Activated CD8-positive, alpha-beta T cell treated with anti-CD3 and anti-CD28 coated beads for 36 hours (primary cell): ENCODE measurements at regions not wholly inside any gene's neighbourhood (a gene's known extent, or its start where the extent isn't known, plus 50 kb on each side); places are given as distances from the start of the nearest gene placed in this dataset.

Experiments
- ATAC-seq: fragments of 200-7000 bp; cut with Tn5 transposase; one replicate; pipeline ENCODE4 v1.10.0; 2021; ENCODE audit warnings: mild to moderate bottlenecking, moderate library complexity
- CTCF ChIA-PET: fragments of 350-600 bp; sonication (Branson Sonifier 250); formaldehyde crosslinking; loops from one replicate; lab custom pipeline; 2021; ENCODE audit warnings: antibody characterized with exemption; lab: Charles Lee
- POLR2A ChIA-PET: fragments of 350-600 bp; sonication (Branson Sonifier 250); formaldehyde crosslinking; loops from one replicate; lab custom pipeline; 2021; ENCODE audit warnings: antibody characterized with exemption; lab: Charles Lee
- DNase-seq: peaks from one replicate; pipeline ENCODE4 v3.0.0-alpha.2; 2020
- H3K27ac Mint-ChIP-seq: one replicate; pipeline ENCODE4 v1.8.0; 2021; ENCODE audit warnings: mild to moderate bottlenecking, mixed read lengths
- H3K27me3 Mint-ChIP-seq: one replicate; pipeline ENCODE4 v1.8.0; 2021; ENCODE audit warnings: mixed read lengths
- H3K36me3 Mint-ChIP-seq: one replicate; pipeline ENCODE4 v1.8.0; 2021; ENCODE audit warnings: low read depth, mixed read lengths
- H3K4me1 Mint-ChIP-seq: one replicate; pipeline ENCODE4 v1.8.0; 2021; ENCODE audit warnings: low read depth, mixed read lengths
- H3K4me3 Mint-ChIP-seq: one replicate; pipeline ENCODE4 v1.8.0; 2021; ENCODE audit warnings: mild to moderate bottlenecking, moderate library complexity, mixed read lengths
- H3K9me3 Mint-ChIP-seq: one replicate; pipeline ENCODE4 v1.8.0; 2021; ENCODE audit warnings: mixed read lengths
- intact Hi-C: fragments of 100-400 bp; cut with micrococcal nuclease; formaldehyde crosslinking; loops from one replicate; pipeline ENCODE4 v1.10.0; 2022
- TF ChIP-seq, protein P1 (sequence below): fragments of 200-600 bp; IDR thresholded peaks from one replicate; pipeline ENCODE4 v1.8.0; 2022; ENCODE audit warnings: antibody characterized with exemption, mild to moderate bottlenecking

DNA sequence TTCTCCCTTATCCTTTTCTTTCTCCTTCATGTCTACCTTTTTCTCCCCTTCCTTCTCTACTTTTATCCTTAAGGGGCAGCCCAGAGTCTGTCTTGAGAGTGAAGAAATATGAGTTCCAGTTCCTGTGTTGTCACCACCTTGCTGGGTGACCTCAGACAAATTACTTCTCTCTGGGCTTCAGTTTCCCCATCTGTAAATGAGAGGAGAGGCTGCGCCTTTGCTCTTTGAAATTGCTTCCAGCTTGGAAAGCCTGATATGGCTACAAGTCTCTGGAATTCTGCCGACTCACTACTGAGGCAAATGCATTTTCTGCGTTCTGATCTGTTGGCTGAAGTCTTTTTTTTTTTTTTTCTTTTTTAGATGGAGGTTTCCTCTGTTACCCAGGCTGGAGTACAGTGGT lies 119.2 kb downstream of the SYF2 start:
- intact Hi-C loops = no loop called here
- Mint-ChIP-seq H3K36me3 (peaks cover 9% of the 10 kb centered on the region), H3K27me3 (peaks cover 1% of the 10 kb centered on the region), H3K9me3 (peaks cover 19% of the 10 kb centered on the region), H3K4me3 (no peak overlapping the region), H3K4me1 (peaks cover 24% of the 10 kb centered on the region), H3K27ac (no peak overlapping the region)
- POLR2A ChIA-PET = no interaction called here
- CTCF ChIA-PET = interaction anchor here (1.5 kb wide), 1 partner anchor 11 kb away, joined by 6 read pairs; no protein-coding TSS in a partner anchor
- DNase-seq (no peak), ATAC-seq (no peak)
- TF ChIP-seq, protein P1, sequence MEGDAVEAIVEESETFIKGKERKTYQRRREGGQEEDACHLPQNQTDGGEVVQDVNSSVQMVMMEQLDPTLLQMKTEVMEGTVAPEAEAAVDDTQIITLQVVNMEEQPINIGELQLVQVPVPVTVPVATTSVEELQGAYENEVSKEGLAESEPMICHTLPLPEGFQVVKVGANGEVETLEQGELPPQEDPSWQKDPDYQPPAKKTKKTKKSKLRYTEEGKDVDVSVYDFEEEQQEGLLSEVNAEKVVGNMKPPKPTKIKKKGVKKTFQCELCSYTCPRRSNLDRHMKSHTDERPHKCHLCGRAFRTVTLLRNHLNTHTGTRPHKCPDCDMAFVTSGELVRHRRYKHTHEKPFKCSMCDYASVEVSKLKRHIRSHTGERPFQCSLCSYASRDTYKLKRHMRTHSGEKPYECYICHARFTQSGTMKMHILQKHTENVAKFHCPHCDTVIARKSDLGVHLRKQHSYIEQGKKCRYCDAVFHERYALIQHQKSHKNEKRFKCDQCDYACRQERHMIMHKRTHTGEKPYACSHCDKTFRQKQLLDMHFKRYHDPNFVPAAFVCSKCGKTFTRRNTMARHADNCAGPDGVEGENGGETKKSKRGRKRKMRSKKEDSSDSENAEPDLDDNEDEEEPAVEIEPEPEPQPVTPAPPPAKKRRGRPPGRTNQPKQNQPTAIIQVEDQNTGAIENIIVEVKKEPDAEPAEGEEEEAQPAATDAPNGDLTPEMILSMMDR = no peak

DNA sequence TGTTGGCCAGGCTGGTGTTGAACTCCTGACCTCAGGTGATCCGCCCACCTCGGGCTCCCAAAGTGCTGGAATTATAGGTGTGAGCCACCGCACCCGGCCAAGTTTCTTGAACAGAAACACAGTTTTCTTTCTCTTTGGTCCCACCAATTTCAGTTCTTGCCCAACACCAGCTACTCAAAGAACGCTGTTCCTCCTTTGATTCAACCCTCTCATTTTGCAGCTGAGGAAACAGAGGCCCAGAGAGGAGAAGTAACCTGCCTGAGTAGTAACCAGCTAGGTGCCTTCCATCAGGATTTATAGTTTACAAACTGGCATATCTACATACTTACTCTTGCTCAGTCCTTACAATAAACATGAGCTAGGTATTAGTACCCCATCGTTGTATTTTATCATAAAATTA lies 119.9 kb downstream of the SYF2 start:
- POLR2A ChIA-PET = interaction anchor here (1.1 kb wide), 1 partner anchor 13 kb away, joined by 3 read pairs; no protein-coding TSS in a partner anchor
- no peak for DNase-seq
- Mint-ChIP-seq H3K4me1 (peaks cover 19% of the 10 kb centered on the region), H3K36me3 (peaks cover 9% of the 10 kb centered on the region), H3K4me3 (no peak overlapping the region), H3K27ac (no peak overlapping the region), H3K27me3 (peaks cover 1% of the 10 kb centered on the region), H3K9me3 (peaks cover 19% of the 10 kb centered on the region)
- CTCF ChIA-PET = interaction anchor here (0.9 to 1.5 kb wide), 2 partner anchors 10 to 180 kb away, joined by 3 to 6 read pairs; no protein-coding TSS in a partner anchor
- intact Hi-C loops = no loop called here
- no peak for ATAC-seq
- TF ChIP-seq, protein P1 = no peak

DNA sequence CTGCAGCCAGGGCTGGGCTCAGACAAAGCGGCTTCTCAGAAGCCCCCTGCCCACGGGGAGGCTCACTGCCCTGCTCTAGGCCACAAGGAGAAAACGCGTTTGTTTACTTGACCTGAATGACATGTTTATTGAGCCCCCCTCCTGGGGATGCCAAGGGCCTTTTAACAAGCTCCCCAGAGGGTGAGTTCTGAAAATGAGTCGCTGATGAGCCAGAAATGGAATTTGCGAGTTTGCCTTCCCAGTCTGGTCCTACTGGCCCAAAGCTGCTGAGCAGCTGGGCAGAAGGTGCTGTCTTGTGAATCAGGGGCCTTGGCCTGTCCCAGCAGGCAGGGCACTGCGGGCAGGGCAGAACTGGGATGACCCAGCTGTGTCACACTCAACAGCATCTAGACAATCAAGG lies 120.6 kb downstream of the SYF2 start:
- ATAC-seq = no peak
- CTCF ChIA-PET = interaction anchor here (0.9 to 1.5 kb wide), 2 partner anchors 10 to 179 kb away, joined by 3 to 6 read pairs; no protein-coding TSS in a partner anchor

DNA sequence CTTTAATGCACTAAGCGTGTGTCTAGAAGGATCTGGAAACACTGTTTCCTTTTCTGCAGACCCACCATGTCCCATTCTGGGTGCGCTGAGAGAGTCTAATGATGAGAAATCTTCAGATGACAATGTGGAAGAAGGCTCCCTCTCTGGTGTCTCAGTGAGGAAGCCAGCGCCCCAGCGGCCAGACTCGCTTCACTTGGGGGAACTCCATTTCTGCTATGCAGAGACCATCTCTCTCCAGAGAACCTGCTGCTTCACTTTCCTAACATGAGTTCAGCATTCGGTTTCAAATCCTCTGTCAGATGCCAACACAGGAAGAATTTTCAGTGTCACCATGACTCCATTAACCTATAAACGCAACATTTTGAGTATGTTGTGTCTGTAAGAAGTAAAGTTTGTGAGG lies 121.8 kb downstream of the SYF2 start:
- Mint-ChIP-seq H3K4me1 (peaks cover 29% of the 10 kb centered on the region), H3K27ac (no peak overlapping the region), H3K36me3 (peaks cover 9% of the 10 kb centered on the region), H3K27me3 (no peaks in the 10 kb centered on the region), H3K4me3 (no peak overlapping the region), H3K9me3 (peaks cover 13% of the 10 kb centered on the region)
- intact Hi-C loops = no loop called here
- POLR2A ChIA-PET = no interaction called here
- ATAC-seq = no peak
- TF ChIP-seq, protein P1 = no peak
- CTCF ChIA-PET = interaction anchor here (1.6 kb wide), 1 partner anchor 12 kb away, joined by 3 read pairs; no protein-coding TSS in a partner anchor
- no peak for DNase-seq

More for the DNA sequence above, 120.6 kb downstream of the SYF2 start:
- peaks cover 9% of the 10 kb centered on the region for H3K36me3 Mint-ChIP-seq
- peaks cover 16% of the 10 kb centered on the region for H3K9me3 Mint-ChIP-seq
- intact Hi-C loops = no loop called here
- H3K27ac Mint-ChIP-seq = no peak overlapping the region
- H3K4me3 Mint-ChIP-seq = no peak overlapping the region
- TF ChIP-seq, protein P1 = no peak
- POLR2A ChIA-PET = interaction anchor here (1.1 kb wide), 1 partner anchor 12 kb away, joined by 3 read pairs; no protein-coding TSS in a partner anchor
- peaks cover 1% of the 10 kb centered on the region for H3K27me3 Mint-ChIP-seq
- DNase-seq = no peak
- H3K4me1 Mint-ChIP-seq = peaks cover 21% of the 10 kb centered on the region

DNA sequence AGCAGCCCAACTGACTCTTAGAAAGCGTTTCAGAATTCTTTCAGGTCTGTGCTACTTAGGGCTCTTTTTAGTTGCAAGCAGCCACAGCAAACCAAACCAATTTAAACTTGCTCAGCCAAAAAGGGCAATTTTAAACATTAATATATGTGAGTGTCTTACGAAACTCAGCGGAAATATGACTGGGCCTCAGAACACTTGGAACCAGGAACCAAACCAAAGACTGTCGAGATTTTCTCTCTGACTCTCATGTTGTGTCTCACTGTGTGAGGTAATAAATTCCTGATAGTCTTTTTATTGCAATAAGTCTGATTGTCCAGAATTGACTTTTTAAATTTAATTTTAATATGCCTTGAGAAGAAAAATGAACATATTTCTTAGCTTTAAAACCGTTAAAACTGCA lies 122.3 kb downstream of the SYF2 start:
- H3K27ac Mint-ChIP-seq = no peak overlapping the region
- ATAC-seq = no peak
- peaks cover 13% of the 10 kb centered on the region for H3K9me3 Mint-ChIP-seq
- H3K4me3 Mint-ChIP-seq = no peak overlapping the region
- POLR2A ChIA-PET = no interaction called here
- DNase-seq = no peak
- intact Hi-C loops = no loop called here
- H3K36me3 Mint-ChIP-seq = peaks cover 9% of the 10 kb centered on the region
- CTCF ChIA-PET = interaction anchor here (1.6 kb wide), 1 partner anchor 12 kb away, joined by 3 read pairs; no protein-coding TSS in a partner anchor
- H3K4me1 Mint-ChIP-seq = peaks cover 29% of the 10 kb centered on the region
- TF ChIP-seq, protein P1 = no peak
- no peaks in the 10 kb centered on the region for H3K27me3 Mint-ChIP-seq
